ENCODE measurements at regions not wholly inside any gene's neighbourhood (a gene's known extent, or its start where the extent isn't known, plus 50 kb on each side); places are given as distances from the start of the nearest gene placed in this dataset.

DNA sequence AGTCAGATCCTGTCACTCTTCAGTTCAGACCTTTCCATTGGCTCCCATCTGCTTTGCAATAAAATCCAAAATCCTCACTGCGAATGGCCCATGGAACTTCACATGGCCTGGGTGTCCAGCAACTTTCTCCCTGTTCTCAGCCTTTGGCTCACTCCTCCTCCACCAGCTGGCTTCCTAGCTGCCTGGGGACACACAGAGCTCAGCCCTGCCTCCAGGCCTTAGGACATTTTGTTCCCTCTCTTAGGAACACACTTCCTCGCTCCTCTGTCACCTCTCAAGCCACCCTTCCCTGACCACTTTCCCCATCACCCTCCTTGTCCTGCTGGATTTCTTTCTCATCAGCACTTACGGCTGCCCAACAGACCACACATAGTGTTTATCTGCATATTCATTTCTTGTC lies 419.6 kb downstream of the MED13L start:
- no peak for DNase-seq (ENCODE audit: low spot score)

DNA sequence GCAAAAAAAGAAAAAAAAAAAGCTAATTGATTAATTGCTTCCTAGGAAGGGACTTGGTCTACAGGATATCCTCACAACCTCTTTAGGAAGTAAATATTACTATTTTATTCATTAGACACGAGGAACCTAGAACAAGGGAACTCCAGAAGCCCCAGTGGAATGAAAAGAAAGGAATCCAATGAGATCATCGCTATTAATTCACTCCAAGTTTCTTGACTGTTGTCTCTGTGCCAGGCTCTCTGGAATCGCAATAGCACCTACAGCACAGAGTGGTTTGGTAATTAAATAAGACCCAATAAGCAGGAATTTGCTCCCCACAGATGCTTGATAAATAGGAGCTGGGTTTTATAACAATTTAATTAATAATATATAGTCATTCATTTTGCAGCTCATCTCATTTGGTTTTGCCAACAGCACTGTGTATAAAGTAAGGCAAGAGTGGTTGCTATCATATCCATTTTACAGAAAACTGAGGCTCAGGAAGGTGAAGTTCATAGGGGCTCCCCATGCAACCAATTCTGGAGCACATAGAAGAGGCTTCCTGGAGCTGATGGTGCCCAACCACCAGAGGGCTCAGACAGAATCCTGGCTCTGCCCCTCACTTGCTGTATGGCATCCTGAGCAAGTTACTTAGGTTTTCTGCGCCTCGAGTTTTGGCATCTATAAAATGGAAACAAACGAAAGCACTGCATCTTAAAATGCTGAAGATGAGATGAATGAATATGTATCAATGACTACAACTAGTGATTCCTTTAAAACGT lies 420.2 kb downstream of the MED13L start:
- no peak for DNase-seq (ENCODE audit: low spot score)

DNA sequence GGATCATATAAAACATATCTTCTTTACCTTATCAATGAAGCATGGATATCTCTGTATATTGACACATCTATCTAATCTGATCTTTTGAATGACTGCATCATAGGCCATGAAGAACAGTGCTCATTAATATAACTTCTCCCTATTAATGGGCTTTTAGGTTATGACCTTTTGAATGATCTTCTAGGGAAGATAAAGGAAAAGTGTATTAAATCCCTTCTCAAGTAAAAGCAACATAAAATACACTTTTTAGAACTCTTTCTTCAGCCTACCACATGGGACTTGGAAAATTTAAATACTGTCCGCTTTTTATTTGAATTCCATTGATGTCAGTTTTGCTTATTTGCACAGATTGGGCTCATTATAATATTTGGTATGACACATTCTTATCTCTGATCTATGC lies 425.4 kb downstream of the MED13L start:
- DNase-seq (ENCODE audit: low spot score) = no peak

DNA sequence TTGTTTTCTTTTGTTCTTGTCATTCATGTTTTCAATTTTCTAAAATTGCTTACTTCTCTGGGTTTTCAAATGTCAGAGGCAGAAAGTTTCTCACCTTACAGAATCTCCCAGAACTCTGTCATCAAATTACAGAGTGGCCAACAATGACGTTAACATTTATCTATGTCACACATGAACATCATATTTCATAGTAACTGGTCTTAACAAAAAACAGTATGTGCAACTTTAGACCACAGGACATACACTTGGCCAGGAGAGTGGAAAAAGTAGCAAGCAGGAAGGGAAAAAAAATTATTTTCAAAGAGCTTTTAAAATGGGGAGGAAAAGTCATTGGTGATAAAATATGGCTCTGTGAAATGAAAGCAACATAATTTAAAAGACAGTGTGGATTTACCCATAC lies 426.5 kb downstream of the MED13L start:
- DNase-seq (ENCODE audit: low spot score) = no peak

DNA sequence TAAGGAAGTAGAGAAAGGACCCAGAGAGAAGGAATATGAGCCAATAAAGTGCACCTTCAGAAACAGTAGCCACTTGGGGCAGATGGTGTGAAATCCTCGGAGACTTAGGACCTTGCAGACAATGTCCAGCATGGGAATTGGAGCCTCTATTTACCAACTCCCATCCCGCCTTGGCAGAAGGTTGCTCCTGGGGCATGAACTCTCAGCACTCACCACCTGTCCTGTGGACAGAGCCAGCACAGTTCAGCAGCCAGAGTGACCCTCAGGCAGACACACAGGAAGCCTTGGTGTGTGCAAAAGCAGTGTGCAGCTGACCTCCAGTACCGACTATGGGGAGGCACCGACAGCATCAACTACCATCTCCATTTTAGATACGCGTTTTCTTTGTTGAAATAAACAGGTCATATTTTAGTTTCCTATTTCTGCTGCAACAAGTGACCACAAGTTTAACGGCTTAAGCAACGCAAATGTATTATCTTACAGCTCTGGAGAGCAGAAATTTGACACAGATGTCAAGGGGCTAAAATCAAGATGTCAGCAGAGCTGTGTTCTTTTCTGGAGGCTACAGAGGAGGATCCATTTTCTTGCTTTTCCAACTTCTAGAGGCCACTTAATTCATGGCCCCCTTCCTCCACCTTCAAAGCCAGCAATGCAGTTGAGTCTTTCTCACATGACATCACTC lies 428.1 kb downstream of the MED13L start:
- DNase-seq (ENCODE audit: low spot score) = no peak

DNA sequence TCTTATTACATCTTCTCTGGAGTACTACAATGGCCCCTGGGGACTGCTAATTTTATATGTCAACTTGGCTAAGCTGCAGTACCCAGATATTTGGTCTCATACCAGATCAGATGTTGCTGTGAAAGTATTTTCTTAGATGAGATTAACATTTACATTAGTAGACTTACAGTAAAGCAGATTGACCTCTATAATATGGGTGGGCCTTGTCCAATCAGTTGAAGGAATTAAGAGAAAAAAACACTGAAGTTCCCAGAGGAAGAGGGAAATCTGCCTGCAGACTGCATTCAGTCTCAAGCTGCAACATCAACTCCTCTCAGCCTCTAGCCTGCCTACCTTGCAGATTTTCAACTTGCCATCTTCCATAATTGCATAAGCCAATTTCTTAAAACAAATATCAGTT lies 430.1 kb downstream of the MED13L start:
- DNase-seq (ENCODE audit: low spot score) = no peak

DNA sequence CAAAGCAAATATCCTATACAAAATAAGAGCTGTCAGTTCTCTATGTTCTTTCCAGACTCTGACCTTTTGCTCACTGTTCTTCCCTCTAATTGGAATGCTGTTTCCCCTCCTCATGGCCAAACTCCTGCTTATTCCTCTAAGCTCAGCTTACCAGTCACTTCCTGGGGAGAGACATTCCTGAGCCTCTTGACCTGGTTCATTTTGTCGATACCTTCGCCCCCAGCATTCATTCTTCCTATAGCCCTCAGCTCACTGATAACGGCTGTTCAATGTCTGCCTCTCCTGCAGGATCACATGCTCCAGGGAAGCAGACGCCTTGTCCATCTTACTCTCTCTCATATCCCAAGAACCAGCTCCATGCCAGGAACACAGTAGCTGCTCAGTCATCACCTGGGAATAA lies 431.0 kb downstream of the MED13L start:
- DNase-seq (ENCODE audit: low spot score) = no peak

DNA sequence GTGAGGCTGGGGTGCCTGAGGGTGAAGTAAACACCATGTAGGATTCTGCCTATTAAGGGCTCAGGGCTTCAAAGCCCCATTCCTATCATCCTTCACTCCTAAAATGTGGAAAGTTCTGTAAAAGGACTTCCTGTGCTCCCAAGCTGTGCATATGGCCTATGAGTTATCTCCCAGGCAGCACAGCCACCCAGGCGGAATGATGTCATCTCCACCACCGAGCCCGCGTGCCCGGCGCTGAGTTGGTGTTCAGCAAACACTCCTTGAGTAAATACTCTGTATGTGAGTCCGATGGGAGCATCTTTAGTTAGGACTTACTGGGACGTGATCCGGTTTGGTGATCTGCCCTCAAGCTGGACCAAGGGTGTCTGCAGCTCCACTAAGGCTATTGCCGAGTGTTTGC lies 437.3 kb downstream of the MED13L start:
- no peak for DNase-seq (ENCODE audit: low spot score)

DNA sequence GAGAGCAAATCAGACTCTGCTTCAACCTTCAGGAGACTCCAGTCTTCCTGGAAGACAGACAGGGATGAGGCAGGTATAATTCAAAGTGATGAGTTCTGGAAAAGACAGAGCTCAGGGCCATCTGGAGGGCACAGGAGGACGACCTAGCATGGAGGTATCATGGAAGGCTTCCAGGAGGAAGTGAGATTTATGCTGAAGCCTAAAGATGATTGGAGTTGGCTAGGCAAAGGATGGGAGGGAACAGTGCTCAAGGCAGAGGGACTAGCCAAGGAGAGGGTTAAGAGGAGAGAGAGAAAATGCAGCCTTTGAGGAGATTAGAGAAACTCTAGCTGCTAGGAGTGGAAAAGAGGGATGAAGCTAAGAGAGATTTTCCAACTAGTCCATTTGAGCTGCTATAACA lies 438.5 kb downstream of the MED13L start:
- no peak for DNase-seq (ENCODE audit: low spot score)

DNA sequence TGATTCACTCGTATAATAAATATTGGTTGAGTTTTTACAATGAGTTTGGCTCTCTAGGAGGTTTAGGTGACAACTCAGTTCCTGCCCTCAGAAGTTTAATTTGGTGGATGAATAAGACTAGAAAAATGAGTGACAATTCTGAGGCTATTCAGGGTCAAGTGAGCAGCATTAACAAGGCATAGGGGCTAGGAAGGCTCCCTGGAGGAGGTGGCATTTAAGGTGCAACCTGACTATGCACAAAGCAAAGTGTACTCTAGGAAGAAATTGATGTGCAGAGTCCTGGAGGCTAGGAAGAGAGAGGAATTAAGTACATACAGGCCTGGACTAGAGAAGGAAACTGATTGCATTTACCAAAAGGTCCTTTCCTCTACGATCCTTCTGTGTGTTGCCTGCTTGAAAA lies 440.3 kb downstream of the MED13L start:
- no peak for DNase-seq (ENCODE audit: low spot score)

DNA sequence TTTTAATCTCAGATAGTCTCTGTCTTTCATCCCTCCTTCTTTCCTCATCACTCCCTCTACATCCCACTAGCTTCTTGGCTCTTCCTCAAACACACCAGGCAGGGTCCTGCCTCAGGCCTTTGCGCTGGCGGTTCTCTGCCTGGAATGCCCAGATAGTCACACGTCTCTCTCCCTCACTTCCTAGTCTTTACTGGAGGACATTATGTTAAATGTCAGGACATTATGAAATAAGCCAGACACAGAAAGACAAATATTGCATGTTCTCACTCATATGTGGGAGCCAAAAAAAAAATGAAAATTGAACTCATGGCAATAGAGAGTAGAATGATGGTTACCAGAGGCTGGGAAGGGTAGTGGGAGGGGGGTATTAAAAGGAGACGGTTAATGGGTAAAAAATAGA lies 442.0 kb downstream of the MED13L start:
- DNase-seq (ENCODE audit: low spot score) = no peak

DNA sequence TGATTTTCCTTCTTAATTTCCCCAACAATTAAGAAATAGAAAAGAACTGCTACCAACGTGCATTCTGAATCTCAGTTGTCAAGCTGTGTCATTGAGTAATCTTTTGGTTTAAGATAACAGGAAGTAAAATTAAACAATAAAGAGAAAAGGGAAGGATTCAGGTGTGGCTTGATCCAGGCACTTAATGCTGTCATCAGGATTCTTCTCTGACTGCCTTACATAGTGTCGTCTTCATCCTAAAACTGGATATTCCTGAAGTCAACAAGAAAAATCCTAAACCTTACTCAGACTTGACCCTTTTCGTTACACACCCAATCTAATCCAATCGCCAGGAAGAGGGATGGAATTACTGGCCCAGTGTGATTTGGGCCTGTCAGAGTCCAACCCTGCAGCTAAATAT lies 443.8 kb downstream of the MED13L start:
- no peak for DNase-seq (ENCODE audit: low spot score)

DNA sequence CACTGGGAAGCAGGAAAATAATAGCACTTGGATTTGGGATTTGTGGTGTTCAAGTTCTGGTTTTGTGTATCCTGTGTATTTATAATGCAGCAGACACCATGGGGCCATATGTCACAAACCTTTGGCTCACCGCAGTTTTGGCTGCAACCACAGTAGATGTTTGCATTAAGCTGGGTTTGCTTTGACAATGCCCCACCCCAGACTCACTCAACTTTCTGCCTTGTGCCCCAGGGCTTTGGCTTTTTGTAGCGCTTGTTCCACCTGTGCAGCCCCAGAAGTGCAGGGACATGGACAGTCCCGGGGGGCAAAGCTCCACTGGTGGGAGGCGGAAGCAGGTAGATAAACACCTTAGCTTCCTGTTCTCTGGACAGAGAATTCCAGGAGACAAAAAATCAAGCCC lies 446.9 kb downstream of the MED13L start:
- DNase-seq (ENCODE audit: low spot score) = no peak

DNA sequence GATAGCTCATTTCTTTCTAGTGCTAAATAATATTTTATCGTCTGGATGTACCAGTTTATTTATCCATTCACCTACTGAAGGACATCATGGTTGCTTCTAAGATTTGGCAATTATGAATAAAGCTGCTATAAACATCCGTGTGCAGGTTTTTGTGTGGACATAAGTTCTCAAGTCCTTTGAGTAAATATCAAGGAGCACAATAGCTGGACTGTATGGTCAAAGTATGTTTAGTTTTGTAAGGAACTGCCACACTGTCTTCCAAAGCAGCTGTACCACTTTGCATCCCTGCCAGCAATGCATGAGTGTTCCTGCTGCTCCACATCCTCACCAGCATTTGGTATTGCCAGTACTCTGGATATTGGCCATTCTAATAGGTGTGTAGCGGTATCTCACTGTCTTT lies 447.4 kb downstream of the MED13L start:
- DNase-seq (ENCODE audit: low spot score) = no peak

DNA sequence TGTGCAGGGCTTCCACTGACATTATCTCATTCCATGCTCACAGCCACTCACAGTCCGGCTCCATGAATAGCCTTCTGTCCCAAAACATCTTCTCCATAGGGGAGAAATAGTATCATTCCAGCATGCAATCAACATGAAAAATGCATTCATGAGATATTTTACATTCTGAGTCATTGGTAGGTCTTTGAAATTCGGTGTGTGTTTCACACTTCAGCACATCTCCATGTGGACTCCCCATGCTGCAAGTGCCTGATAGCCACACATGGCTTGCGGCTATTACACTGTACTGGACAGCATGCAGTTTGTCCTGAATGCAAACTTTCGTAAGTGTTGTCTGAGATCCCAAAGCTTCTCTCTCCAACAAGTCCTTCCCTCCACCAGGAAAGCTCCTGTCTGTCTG lies 449.3 kb downstream of the MED13L start:
- DNase-seq (ENCODE audit: low spot score) = no peak

DNA sequence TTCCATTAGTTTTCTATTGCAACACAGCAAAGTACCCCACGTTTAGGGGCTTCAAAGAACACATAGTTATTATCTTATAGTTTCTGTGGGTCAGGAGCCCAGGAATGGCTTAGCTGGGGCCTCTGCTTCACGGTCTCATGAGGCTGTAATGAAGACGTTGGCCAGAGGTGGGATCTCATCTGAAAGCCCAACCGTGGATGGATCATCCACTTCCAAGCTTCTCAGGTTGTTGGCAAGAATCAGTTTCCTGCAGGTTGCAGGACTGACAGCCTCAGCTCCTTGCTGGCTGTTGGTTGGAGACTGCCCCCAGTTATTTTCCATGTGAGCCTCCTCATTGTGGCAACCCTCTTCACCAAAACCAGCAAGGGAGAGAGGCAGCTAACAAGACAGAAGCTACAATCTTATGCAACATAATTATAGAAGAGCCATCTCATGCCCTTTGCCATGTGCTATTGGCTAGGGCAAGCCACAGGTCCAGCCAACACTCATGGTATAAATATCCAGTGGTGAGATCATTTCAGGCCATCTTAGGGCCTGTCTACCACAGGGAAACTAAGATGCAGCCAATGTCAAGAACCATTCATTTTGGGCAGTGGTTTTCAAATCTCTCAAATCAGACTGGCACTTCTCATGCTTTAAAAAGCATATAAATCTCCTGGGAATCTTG lies 452.4 kb downstream of the MED13L start:
- DNase-seq (ENCODE audit: low spot score) = no peak

DNA sequence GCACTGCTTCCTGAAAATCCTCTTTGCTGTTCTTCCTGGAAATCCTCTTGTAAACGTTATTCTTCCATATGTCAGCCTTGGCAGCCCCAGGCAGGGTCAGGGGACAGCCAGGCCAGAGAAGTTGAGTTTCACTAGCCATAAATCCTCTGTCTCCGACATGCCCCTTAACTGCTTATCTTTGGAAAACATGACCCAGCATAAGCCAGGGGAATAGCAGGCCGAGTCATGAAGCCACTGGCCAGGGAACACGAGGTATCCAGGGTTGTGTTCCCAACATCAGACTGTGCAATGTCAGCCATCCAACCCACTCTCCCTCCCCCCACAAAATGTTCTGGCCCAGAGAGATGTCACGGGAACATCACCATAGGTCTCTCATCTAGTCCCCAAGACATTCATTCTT lies 453.9 kb downstream of the MED13L start:
- no peak for DNase-seq (ENCODE audit: low spot score)

DNA sequence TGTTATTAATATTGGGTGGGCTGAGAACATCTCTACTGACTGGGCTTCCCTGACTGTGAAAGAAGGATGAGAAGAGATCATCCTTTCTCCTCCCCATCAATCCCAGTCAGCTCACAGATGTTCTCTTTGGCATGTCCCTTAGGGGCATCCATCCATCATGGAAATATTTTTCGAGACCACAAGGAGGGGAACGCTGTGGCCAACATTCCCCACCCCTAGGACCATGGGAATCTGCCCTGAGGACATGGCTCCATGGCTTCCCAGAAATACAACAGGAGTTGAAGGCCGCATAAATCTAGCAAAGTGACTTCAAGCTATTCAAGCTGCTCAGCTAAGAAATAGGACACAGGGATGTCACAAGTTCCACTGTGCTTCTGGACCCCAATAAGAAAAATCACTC lies 456.8 kb downstream of the MED13L start:
- DNase-seq (ENCODE audit: low spot score) = no peak

DNA sequence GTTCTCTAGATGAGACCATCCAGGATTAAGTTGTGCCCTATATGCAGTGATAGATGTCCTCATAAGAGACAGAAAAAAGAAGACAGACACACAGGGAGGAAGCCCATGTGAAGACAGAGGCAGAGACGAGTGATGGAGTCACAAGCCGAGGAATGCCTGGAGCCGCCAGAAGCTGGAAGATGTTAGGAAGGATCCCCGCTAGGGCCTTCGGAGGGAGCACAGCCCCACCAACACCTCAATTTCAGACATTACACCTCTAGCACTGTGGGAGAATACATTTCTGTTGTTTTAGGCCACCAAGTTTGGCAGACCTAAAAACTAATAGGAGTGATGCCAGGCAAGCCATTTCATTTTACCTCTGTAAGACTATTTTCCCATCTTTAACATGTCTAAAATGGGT lies 458.5 kb downstream of the MED13L start:
- no peak for DNase-seq (ENCODE audit: low spot score)

DNA sequence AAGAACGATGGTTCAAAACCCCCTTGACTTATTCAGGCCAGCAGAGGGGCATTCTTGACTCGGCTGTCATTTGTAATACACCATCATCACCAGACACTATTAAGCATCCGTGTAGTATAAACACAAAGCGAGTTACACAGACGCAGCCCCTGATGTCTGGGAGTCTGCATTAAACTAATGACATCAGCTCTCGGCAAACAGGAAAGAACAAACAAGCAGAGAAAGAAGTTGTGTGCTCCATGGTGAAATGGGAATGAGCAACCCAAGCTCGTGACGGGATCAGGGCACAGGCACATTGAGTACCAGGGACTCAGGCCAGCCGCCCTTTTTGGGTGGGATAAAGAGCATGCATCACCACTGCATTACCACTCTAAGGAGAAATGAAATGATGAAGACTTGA lies 460.1 kb downstream of the MED13L start:
- no peak for DNase-seq (ENCODE audit: low spot score)

DNA sequence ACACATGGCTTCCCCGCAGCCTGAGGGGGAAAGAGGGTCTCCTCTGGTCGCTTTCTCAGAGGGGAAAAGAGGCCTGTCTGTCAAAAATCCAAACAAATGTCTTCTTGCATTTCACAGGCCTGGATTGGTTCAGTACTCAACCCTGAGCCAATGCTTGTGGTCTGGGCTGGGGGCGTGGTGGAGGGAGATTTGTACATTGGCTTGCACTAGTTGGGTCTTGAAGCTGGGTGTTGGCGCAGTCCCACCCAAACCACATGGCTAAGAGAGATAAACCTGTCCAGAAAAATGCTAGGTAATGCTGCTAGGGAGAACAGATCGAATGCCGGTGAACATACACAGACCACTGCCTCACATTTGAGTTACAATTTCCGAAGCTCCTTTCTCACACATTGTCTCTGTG lies 461.6 kb downstream of the MED13L start:
- no peak for DNase-seq (ENCODE audit: low spot score)

DNA sequence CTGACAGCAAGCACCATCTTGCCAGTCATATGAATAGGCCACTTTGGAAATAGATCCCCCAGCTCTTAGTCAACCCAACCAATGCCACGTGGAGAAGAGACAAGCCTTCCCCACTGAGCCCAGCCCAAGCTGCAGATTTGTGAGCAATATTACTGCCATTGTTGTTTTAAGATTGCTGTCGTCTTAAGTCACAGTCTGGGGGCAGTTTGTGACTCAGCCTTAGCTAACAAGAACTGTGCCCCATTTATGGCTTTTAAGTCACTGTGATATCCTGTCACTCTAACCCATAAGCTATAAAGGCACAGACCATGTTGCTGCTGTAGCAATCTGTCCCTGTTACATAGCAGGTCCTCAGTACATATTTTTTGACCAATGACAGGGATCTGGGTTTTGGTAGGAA lies 464.2 kb downstream of the MED13L start:
- DNase-seq (ENCODE audit: low spot score) = no peak

DNA sequence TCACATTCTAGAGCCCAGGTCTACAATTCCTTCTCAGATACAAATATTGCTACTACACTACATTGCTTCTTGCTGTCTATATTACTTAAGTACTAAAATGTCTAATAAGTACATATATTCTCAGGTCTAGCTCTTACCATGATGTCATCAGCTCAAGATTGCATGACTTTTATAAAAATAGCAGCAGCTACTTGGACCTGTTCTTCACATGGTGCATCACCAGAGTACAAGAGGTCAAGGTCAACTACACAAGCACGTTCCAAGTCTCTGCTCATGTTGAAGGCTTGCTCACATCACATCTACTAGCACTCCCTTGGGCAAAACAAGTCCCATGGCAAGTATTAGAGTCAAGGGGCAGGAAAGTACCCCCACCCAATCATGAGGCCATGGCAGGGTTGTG lies 465.6 kb downstream of the MED13L start:
- DNase-seq (ENCODE audit: low spot score) = no peak

DNA sequence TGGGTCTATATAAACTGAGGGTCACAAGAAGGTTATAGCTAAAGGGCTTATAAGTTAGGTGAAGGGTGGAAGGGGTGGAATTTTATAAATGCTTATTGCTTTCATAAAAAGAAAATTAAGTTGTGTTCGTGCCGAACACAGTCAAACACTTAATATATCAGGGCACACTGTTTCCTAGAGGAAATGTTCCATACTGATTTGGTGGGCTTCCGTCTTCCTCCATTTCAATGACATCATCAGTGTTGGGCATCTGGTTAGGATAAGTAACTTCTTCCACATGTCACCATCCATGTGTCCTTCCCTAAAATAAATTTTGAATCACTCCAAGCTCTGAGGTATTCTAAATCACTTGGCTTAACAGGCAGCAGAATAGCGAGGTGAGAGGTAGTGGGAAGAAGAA lies 466.4 kb downstream of the MED13L start:
- DNase-seq (ENCODE audit: low spot score) = no peak
